ENCODE measurements at regions not wholly inside any gene's neighbourhood (a gene's known extent, or its start where the extent isn't known, plus 50 kb on each side); places are given as distances from the start of the nearest gene placed in this dataset.

GRCh38 chr2:138830547-138830946 lies 50.4 kb upstream of the NXPH2 start:
- ATAC-seq: no peak
- Mint-ChIP-seq H3K4me3 (no peak overlapping the region), H3K4me1 (ENCODE audit: low read depth in 2 of 2) (no peaks in the 10 kb centered on the region), H3K27ac (no peak overlapping the region), H3K27me3 (peaks cover 2 to 7% of the 10 kb centered on the region in 2 donors), H3K9me3 (no peaks in the 10 kb centered on the region), H3K36me3 (no peaks in the 10 kb centered on the region)
- DNase-seq (ENCODE audit: low spot score): no peak
